GM20000 (cell line): ENCODE measurements at regions not wholly inside any gene's neighbourhood (a gene's known extent, or its start where the extent isn't known, plus 50 kb on each side); places are given as distances from the start of the nearest gene placed in this dataset.
"Not testable (repeated sequence)": the region's sequence is repeated elsewhere in the genome, so short reads cannot be mapped to it uniquely, and the experiment has no call there.

Source experiments
- DNase-seq: peaks from one replicate; pipeline ENCODE4 v3.0.0; 2012; ENCODE audit warnings: low spot score
- CTCF ChIP-seq: IDR thresholded peaks from 2 replicates; pipeline ENCODE4 v1.5.1; 2012; ENCODE audit warnings: mild to moderate bottlenecking, control low read depth; ENCODE audit errors: extremely low read depth, missing control alignments

DNA sequence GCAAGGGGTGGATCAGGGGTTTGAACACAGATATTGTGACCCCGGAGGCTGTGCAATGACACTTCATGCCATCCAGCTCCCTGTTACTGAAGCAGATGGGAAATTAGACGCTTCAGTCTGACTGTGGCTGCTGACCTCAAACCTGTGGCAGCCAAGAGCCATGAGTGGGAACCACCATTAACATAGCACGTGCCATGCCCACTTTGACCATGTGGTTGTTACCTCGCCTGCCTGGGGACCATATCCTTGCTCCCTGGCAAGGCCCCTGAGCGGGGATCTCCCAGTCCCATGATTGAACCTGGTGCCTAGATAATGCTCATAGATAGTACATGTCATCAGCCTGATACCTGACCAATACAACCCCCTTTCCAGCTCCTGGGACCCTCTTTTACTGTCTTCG, 68.9 kb downstream of the CYP26B1 start:
- no peak for DNase-seq
- no peak for TF ChIP-seq CTCF

- TF ChIP-seq CTCF: no peak
- DNase-seq: no peak
Measured at GRCh38 chr2:72077702-72078169, 69.9 kb downstream of the CYP26B1 start.

GRCh38 chr2:72073373-72073772, 74.3 kb downstream of the CYP26B1 start:
- not testable (repeated sequence) for DNase-seq

- not testable (repeated sequence) for DNase-seq
Measured at GRCh38 chr2:72064197-72064596, 83.5 kb downstream of the CYP26B1 start.

GRCh38 chr2:72062336-72062735, 85.3 kb downstream of the CYP26B1 start:
- TF ChIP-seq CTCF: no peak

DNA sequence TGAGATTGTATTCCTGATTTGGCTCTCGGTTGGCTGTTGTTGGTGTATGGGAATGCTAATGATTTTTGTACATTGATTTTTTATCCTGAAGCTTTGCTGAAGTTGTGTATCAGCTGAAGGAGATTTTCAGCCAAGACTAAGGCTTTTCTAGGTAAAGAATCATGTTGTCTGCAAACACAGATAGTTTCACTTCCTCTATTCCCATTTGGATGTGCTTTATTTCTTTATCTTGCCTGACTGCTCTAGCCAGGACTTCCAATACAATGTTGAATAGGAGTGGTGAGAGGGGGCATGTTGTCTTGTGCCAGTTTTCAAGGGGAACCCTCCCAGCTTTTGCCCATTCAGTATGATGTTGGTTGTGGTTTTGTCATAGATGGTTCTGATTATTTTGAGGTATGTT, 90.4 kb downstream of the CYP26B1 start:
- no peak for TF ChIP-seq CTCF

More at GRCh38 chr2:72062336-72062735, 85.3 kb downstream of the CYP26B1 start:
- DNase-seq: no peak

DNA sequence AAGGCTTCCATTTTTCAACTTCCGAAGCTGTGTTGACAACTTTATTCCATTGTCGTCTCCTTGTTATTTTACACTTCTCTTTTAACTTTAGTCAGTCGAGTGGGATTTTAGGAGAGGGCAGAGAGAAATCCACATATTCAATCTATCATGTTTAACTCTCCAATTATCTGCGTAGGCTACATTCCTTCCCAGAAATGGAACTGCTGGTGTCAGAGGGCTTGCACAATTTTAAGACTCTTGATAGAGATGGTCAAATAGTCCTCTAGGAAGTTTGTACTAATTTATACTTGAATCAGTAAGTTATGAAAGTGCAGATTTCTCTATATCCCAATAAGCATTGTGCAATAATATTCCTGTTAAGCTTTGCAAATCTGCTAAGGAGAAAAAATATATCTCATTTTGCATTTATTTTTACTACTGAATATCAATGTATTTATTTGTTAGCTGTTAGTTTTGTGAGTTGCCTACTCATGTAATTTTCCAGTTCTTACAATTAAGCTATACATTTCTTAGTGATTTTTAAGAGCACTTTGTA, 95.6 kb downstream of the CYP26B1 start:
- TF ChIP-seq CTCF: no peak
- no peak for DNase-seq

More for the DNA sequence above, 90.4 kb downstream of the CYP26B1 start:
- DNase-seq: no peak

DNA sequence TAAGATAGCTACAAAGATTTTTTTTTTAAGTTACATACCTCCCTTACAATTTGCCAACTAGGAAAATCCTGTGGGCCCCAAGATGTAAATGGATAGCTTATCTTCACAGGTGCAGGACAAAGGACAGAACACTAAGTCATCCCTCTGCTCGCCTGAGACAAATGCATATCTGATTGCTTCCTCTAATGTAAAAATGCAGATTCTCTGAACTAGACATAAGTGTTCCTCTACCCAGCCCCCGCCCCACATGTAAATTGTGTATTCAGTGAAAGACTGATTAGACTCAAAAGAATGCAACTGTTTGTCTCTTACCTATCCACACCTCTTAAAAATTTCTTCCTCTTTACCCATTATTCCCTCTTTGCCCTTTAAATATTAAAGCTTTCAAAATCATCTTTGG, 96.5 kb downstream of the CYP26B1 start:
- DNase-seq: no peak
- TF ChIP-seq CTCF: no peak
